ENCODE measurements at regions not wholly inside any gene's neighbourhood (a gene's known extent, or its start where the extent isn't known, plus 50 kb on each side); places are given as distances from the start of the nearest gene placed in this dataset.
A peak's percentile ranks its signal among the peaks of the same experiment; 100 is the strongest.

- Histone ChIP-seq H3K36me3 (replicated peaks in 1 of 2; ENCODE audit: insufficient read depth in 1 of 2, low read depth in 2 of 2) (no peaks in the 10 kb centered on the region), H3K9me3 (no peaks in the 10 kb centered on the region), H3K27ac (peak overlapping the region in 3 of 4 donors; percentile 5 to 53 (median 50)), H3K4me1 (no peaks in the 10 kb centered on the region), H3K27me3 (no peaks in the 10 kb centered on the region), H3K4me3 (no peak overlapping the region)
- ATAC-seq (peak; percentile 77), DNase-seq (peak; percentile 23 to 60 (median 53))
- intact Hi-C loops (cut with DNase I), result no loop called here
- 76 to 80% methylated on average over 8 of the region's 8 CpGs for WGBS, 2 donors
- TF ChIP-seq POLR2A (IDR thresholded peaks at IDR 0.05) (no peak), CTCF (IDR thresholded peaks at IDR 0.05) (no peak)
Observed at GRCh38 chr3:66609660-66610561, 109.1 kb upstream of the LRIG1 start.

DNA sequence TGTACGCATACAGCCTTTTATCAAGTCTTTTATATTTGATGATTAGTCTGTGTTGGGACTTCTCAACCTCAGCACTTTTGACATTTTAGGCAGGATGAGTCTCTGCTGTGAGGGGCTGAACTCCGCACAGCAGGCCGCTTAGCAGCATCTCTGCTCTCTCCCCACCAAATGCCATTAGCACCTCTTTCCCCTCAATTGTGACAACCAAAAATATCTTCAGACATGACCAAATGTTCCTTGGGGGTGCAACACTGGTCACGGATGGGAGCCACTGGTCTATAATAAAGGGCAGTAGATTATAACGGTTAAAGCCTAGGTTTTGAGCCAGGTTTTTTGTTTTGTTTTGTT lies 109.7 kb upstream of the LRIG1 start:
- intact Hi-C loops (cut with DNase I), result no loop called here
- TF ChIP-seq POLR2A (IDR thresholded peaks at IDR 0.05), result no peak
- TF ChIP-seq CTCF (IDR thresholded peaks at IDR 0.05), result no peak

DNA sequence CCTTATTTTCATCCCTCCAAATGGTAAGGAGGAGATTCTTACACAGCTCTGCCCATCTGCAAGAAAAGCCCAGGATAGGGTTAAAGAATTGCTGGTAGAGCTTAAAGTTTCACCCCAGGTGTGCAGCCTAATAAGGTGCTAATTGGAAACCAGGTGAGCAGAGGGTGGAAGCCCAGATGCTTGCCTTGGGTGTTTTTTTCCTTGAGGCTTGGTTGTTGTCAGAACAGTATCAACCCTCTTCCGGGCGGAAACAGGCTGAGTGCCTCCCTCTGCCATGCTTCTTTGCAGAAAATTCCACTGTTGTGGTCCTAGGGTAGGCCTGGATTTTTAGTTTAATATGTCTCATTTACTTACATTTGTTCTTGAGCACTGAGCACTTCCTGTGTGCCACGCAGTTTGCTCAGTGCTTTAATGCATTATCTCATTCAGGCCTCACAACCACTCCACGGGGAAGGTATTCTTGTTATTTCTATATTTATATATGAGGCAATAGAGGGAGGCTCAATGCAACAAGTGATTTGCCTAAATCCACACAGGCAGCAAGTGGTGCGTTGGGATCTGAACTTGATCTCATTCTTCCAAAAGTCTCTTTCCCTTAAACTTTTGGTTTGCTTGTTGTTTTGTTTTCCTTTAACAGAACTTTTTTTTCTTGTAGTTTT lies 115.0 kb upstream of the LRIG1 start:
- ATAC-seq, result no peak
- H3K27ac ChIP-seq, result no peak overlapping the region

More for the DNA sequence above, 109.7 kb upstream of the LRIG1 start:
- no peaks in the 10 kb centered on the region for H3K9me3 ChIP-seq
- no peaks in the 10 kb centered on the region for H3K36me3 ChIP-seq (replicated peaks in 1 of 2; ENCODE audit: insufficient read depth in 1 of 2, low read depth in 2 of 2)
- H3K27ac ChIP-seq, result peak overlapping the region in 1 of 4 donors; percentile 28
- no peak for DNase-seq
- WGBS, 2 donors, result 95% methylated on average over 5 of the region's 5 CpGs
- no peak for ATAC-seq
- H3K27me3 ChIP-seq, result no peaks in the 10 kb centered on the region
- H3K4me1 ChIP-seq, result no peaks in the 10 kb centered on the region
- H3K4me3 ChIP-seq, result no peak overlapping the region

GRCh38 chr3:66617351-66617750 lies 116.5 kb upstream of the LRIG1 start:
- DNase-seq, result no peak
- H3K36me3 ChIP-seq (replicated peaks in 1 of 2; ENCODE audit: insufficient read depth in 1 of 2, low read depth in 2 of 2), result no peaks in the 10 kb centered on the region
- intact Hi-C loops (cut with DNase I), result no loop called here
- 62 to 77% methylated on average over 2 of the region's 2 CpGs for WGBS, 2 donors
- no peak overlapping the region for H3K4me3 ChIP-seq
- TF ChIP-seq POLR2A (IDR thresholded peaks at IDR 0.05), result no peak
- TF ChIP-seq CTCF (IDR thresholded peaks at IDR 0.05), result no peak
- no peaks in the 10 kb centered on the region for H3K4me1 ChIP-seq
- H3K9me3 ChIP-seq, result no peaks in the 10 kb centered on the region
- H3K27ac ChIP-seq, result no peak overlapping the region
- no peak for ATAC-seq
- H3K27me3 ChIP-seq, result no peaks in the 10 kb centered on the region

More for the DNA sequence above, 115.0 kb upstream of the LRIG1 start:
- Histone ChIP-seq H3K27me3 (no peaks in the 10 kb centered on the region), H3K36me3 (replicated peaks in 1 of 2; ENCODE audit: insufficient read depth in 1 of 2, low read depth in 2 of 2) (no peaks in the 10 kb centered on the region), H3K9me3 (no peaks in the 10 kb centered on the region), H3K4me1 (no peaks in the 10 kb centered on the region), H3K4me3 (no peak overlapping the region)
- no peak for DNase-seq
- intact Hi-C loops (cut with DNase I), result no loop called here
- 79 to 98% methylated on average over 5 of the region's 5 CpGs for WGBS, 2 donors
- TF ChIP-seq POLR2A (IDR thresholded peaks at IDR 0.05), result no peak
- TF ChIP-seq CTCF (IDR thresholded peaks at IDR 0.05), result no peak
